Activated T-helper 9 cell treated with anti-CD3 and anti-CD28 coated beads, Interleukin-2, amount 50 U/mL, for 16 hours (primary cell): ENCODE measurements at regions not wholly inside any gene's neighbourhood (a gene's known extent, or its start where the extent isn't known, plus 50 kb on each side); places are given as distances from the start of the nearest gene placed in this dataset.
"Not testable (repeated sequence)": the region's sequence is repeated elsewhere in the genome, so short reads cannot be mapped to it uniquely, and the experiment has no call there.

Source experiments
- DNase-seq: peaks from one replicate; pipeline ENCODE4 v3.0.0-alpha.2; 2020; ENCODE audit warnings: low read depth

GRCh38 chr7:106583706-106584690 is 77.0 kb downstream of the CCDC71L start:
- DNase-seq = no peak

- DNase-seq = no peak
Observed at GRCh38 chr7:106583100-106583499, 77.9 kb downstream of the CCDC71L start.

GRCh38 chr7:106582365-106582764 is 78.6 kb downstream of the CCDC71L start:
- no peak for DNase-seq

- DNase-seq = not testable (repeated sequence)
Observed at GRCh38 chr7:106579086-106579485, 81.9 kb downstream of the CCDC71L start.

GRCh38 chr7:106575138-106575823 is 85.7 kb downstream of the CCDC71L start:
- DNase-seq = no peak

- no peak for DNase-seq
Observed at GRCh38 chr7:106573738-106574137, 87.2 kb downstream of the CCDC71L start.

- DNase-seq = no peak
Observed at GRCh38 chr7:106573125-106573663, 87.8 kb downstream of the CCDC71L start.

GRCh38 chr7:106572394-106573124 is 88.4 kb downstream of the CCDC71L start:
- no peak for DNase-seq

- no peak for DNase-seq
Observed at GRCh38 chr7:106571563-106571962, 89.4 kb downstream of the CCDC71L start.

GRCh38 chr7:106570948-106571418 is 90.0 kb downstream of the CCDC71L start:
- DNase-seq = no peak

GRCh38 chr7:106570146-106570545 is 90.8 kb downstream of the CCDC71L start:
- no peak for DNase-seq

GRCh38 chr7:106569500-106569929 is 91.4 kb downstream of the CCDC71L start:
- no peak for DNase-seq

GRCh38 chr7:106568680-106569499 is 92.1 kb downstream of the CCDC71L start:
- DNase-seq = no peak

- DNase-seq = no peak
Observed at GRCh38 chr7:106568002-106568679, 92.8 kb downstream of the CCDC71L start.

GRCh38 chr7:106567204-106568001 is 93.6 kb downstream of the CCDC71L start:
- not testable (repeated sequence) for DNase-seq

- DNase-seq = no peak
Observed at GRCh38 chr7:106566672-106567071, 94.3 kb downstream of the CCDC71L start.

- no peak for DNase-seq
Observed at GRCh38 chr7:106566196-106566595, 94.8 kb downstream of the CCDC71L start.

- DNase-seq = no peak
Observed at GRCh38 chr7:106565428-106565827, 95.5 kb downstream of the CCDC71L start.

GRCh38 chr7:106563466-106564150 is 97.3 kb downstream of the CCDC71L start:
- DNase-seq = no peak
